K562 (cell line): ENCODE measurements at regions not wholly inside any gene's neighbourhood (a gene's known extent, or its start where the extent isn't known, plus 50 kb on each side); places are given as distances from the start of the nearest gene placed in this dataset.

ENCODE experiments used
- ATAC-seq: fragments of 200-7000 bp; cut with Tn5 transposase; 3 replicates; pipeline ENCODE4 v1.9.1; 2020; ENCODE audit warnings: moderate library complexity
- BruUV-seq: library from RNA; stranded (reverse); fragments of 400-500 nt; replicated peaks from 2 replicates; lab custom pipeline; 2021; lab: Mats Ljungman, UMichigan
- CTCF ChIA-PET: fragments of 300-600 bp; formaldehyde crosslinking; extraction: SDS; loops from one replicate; lab custom pipeline; 2021; ENCODE audit warnings: low intra/inter-chr PET ratio; lab: Yijun Ruan, JAX
- POLR2A ChIA-PET: fragments of 300-600, 350-650 bp; sonication (Branson Sonifier 250); formaldehyde crosslinking; extraction: SDS; loops from one replicate; lab custom pipeline; 2021; ENCODE audit warnings: antibody characterized with exemption, inconsistent platforms; lab: Yijun Ruan, JAX
- DNase-seq, 4 experiments: peaks; one replicate each; pipeline versions ENCODE4 v3.0.0 to v3.0.0-alpha.2; 2011 to 2018; ENCODE audit warnings: low spot score in 3 of 4, mixed read lengths in 3 of 4; ENCODE audit errors: extremely low read depth in 1 of 4
- FAIRE-seq: peaks from 2 replicates; lab custom pipeline; 2011; peaks lifted over from hg19 to GRCh38; lab: Jason Lieb, UNC
- H2AFZ ChIP-seq: 2 replicates; pipeline ENCODE4 v1.6.0; 2011; ENCODE audit warnings: low read depth, low read length, control low read depth, inconsistent platforms
- H3K27ac ChIP-seq: fragments of 200-600 bp; 3 replicates; pipeline ENCODE4 v1.8.0; 2011; ENCODE audit warnings: low read depth, mild to moderate bottlenecking, control low read depth, inconsistent platforms, low read length, moderate library complexity, mixed read lengths; ENCODE audit errors: extremely low read depth
- H3K27me3 ChIP-seq, 2 experiments: fragments of 300-600 bp in 1 of 2; 2 replicates in 1 of 2; 3 replicates in 1 of 2; pipeline versions ENCODE4 v1.6.0 to v1.8.0; 2011; ENCODE audit warnings: inconsistent platforms in 2 of 2, low read length in 2 of 2, mild to moderate bottlenecking in 1 of 2, mixed read lengths in 1 of 2, moderate library complexity in 1 of 2; ENCODE audit not compliant: control insufficient read depth in 2 of 2, insufficient read depth in 2 of 2
- H3K36me3 ChIP-seq: fragments of 300-600 bp; 3 replicates; pipeline ENCODE4 v1.8.0; 2011; ENCODE audit warnings: mild to moderate bottlenecking, low read length, inconsistent platforms; ENCODE audit not compliant: control insufficient read depth, insufficient read depth
- H3K4me1 ChIP-seq, 2 experiments: fragments of 200-600 bp in 1 of 2; replicated peaks in 1 of 2; 2 replicates in 1 of 2; 3 replicates in 1 of 2; pipeline versions ENCODE4 v1.5.1 to v1.8.0; 2011; ENCODE audit warnings: inconsistent platforms in 2 of 2, low read length in 2 of 2, mild to moderate bottlenecking in 1 of 2, mixed read lengths in 1 of 2, moderate library complexity in 1 of 2; ENCODE audit not compliant: control insufficient read depth in 2 of 2, insufficient read depth in 2 of 2
- H3K4me2 ChIP-seq: 2 replicates; pipeline ENCODE4 v1.6.1; 2011; ENCODE audit warnings: low read length, control low read depth, inconsistent platforms, mixed read lengths; ENCODE audit not compliant: insufficient read depth
- H3K4me3 ChIP-seq: fragments of 200-600 bp; sonication (generic), shearing (Covaris generic); 2 replicates; pipeline ENCODE4 v1.5.1; 2016; ENCODE audit warnings: control low read depth, inconsistent platforms
- H3K79me2 ChIP-seq: fragments of 200-600 bp; 3 replicates; pipeline ENCODE4 v1.8.0; 2011; ENCODE audit warnings: low read length, inconsistent platforms; ENCODE audit not compliant: control insufficient read depth, insufficient read depth
- H3K9ac ChIP-seq, 2 experiments: 2 replicates each; pipeline versions ENCODE4 v1.6.0 to v1.6.1; 2011; ENCODE audit warnings: low read depth in 2 of 2, low read length in 2 of 2, control low read depth in 1 of 2, inconsistent platforms in 1 of 2, mild to moderate bottlenecking in 1 of 2, mixed read lengths in 1 of 2; ENCODE audit not compliant: insufficient read depth in 1 of 2
- H3K9me1 ChIP-seq: one replicate; pipeline ENCODE4 v1.6.0; 2011; ENCODE audit warnings: inconsistent platforms, mild to moderate bottlenecking, low read length, moderate library complexity; ENCODE audit not compliant: control insufficient read depth, insufficient read depth
- H3K9me3 ChIP-seq: replicated peaks from 2 replicates; pipeline ENCODE4 v1.5.1; 2011; ENCODE audit warnings: low read depth, low read length, inconsistent platforms; ENCODE audit not compliant: control insufficient read depth, insufficient read depth
- H4K20me1 ChIP-seq: replicated peaks from 2 replicates; pipeline ENCODE4 v1.6.1; 2011; ENCODE audit warnings: low read length, inconsistent platforms, mixed read lengths; ENCODE audit not compliant: control insufficient read depth, insufficient read depth
- CTCFL ChIP-seq: IDR thresholded peaks from 2 replicates; pipeline ENCODE4 v1.6.1; 2011; ENCODE audit warnings: borderline replicate concordance, low read depth, mild to moderate bottlenecking, moderate library complexity, low read length; ENCODE audit not compliant: insufficient read depth, poor library complexity, severe bottlenecking
- EGR1 ChIP-seq: fragments of 450-650 bp; conservative IDR thresholded peaks from 2 replicates; pipeline ENCODE4 v1.6.1; 2017; ENCODE audit warnings: mild to moderate bottlenecking
- MAFG ChIP-seq: fragments of 450-650 bp; conservative IDR thresholded peaks from 2 replicates; pipeline ENCODE4 v1.6.1; 2016; ENCODE audit warnings: missing genetic modification characterization, missing compliant biosample characterization
- RBM15 ChIP-seq: fragments of 200-400 bp; formaldehyde crosslinking; IDR thresholded peaks from 2 replicates; pipeline ENCODE4 v1.6.1; 2018; ENCODE audit warnings: mild to moderate bottlenecking, low read length, moderate library complexity; ENCODE audit not compliant: insufficient read depth
- REST ChIP-seq, 2 experiments: fragments of 450-650 bp; formaldehyde crosslinking in 1 of 2; IDR thresholded peaks; 2 replicates each; pipeline versions ENCODE4 v1.4.0 to v1.6.1; 2014 to 2020; ENCODE audit warnings: mild to moderate bottlenecking in 2 of 2, borderline replicate concordance in 1 of 2, low read depth in 1 of 2
- SMARCB1 ChIP-seq: IDR thresholded peaks from 2 replicates; pipeline ENCODE4 v1.6.1; 2011; ENCODE audit warnings: improper control_type of control experiment, low read depth; ENCODE audit not compliant: insufficient read length
- THRAP3 ChIP-seq: fragments of 450-650 bp; IDR thresholded peaks from 2 replicates; pipeline ENCODE4 v1.6.1; 2016; ENCODE audit warnings: mild to moderate bottlenecking, inconsistent platforms, borderline replicate concordance
- ZC3H11A ChIP-seq: IDR thresholded peaks from 2 replicates; pipeline ENCODE4 v1.6.1; 2012; ENCODE audit warnings: low read depth, low read length, improper control_type of control experiment
- ZNF124 ChIP-seq: sonication (generic); formaldehyde crosslinking; IDR thresholded peaks from 2 replicates; pipeline ENCODE4 v1.8.1; 2022; ENCODE audit warnings: missing genetic modification reagents
- ZNF316 ChIP-seq: fragments of 450-650 bp; IDR thresholded peaks from 2 replicates; pipeline ENCODE4 v1.6.1; 2016
- in situ Hi-C: fragments of 300-500 bp; cut with MboI; formaldehyde crosslinking; loops from 4 replicates; pipeline ENCODE4 v1.15.0; 2018; ENCODE audit warnings: inconsistent platforms, mixed read lengths
- intact Hi-C: fragments of 100-400 bp; cut with micrococcal nuclease; formaldehyde crosslinking; loops from 2 replicates; pipeline ENCODE4 v1.14.2; 2022

DNA sequence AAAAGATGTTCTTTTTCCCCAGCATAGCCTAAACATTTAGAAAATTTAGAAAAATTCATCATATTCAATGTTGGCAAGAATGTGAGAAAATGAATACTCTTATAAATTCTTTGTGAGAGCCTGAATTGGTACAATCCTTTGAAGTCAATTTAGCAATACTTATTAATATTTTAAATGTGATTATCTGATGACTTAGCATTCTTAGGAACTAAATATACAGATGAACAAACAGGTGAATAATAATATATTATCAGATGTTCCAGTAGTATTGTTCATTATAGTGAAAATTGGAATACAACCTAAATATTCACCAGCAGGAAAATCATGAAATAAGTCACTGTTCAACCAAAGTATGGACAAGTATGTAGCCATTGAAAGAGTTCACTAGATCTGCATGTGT lies 55.5 kb upstream of the MEIS1 start:
- H3K9me1 ChIP-seq: no peaks in the 10 kb centered on the region
- H3K9me3 ChIP-seq: no peaks in the 10 kb centered on the region
- ChIA-PET POLR2A (no interaction called here), CTCF (no interaction called here)
- H3K79me2 ChIP-seq: no peaks in the 10 kb centered on the region
- no peak overlapping the region for H3K9ac ChIP-seq
- H3K4me2 ChIP-seq: no peak overlapping the region
- intact Hi-C loops: no loop called here
- ATAC-seq: no peak
- no peak for FAIRE-seq
- H3K4me1 ChIP-seq: no peaks in the 10 kb centered on the region
- H4K20me1 ChIP-seq: no peaks in the 10 kb centered on the region
- peaks cover 6 to 11% of the 10 kb centered on the region in 2 experiments; a peak in 3 of 5 replicates for H3K27me3 ChIP-seq
- H3K27ac ChIP-seq: no peak overlapping the region
- in situ Hi-C loops: no loop called here
- BruUV-seq: no TSS peak
- H3K4me3 ChIP-seq: no peak overlapping the region
- H2AFZ ChIP-seq: no peak overlapping the region
- no peak for DNase-seq
- H3K36me3 ChIP-seq: no peaks in the 10 kb centered on the region
- no peak for TF ChIP-seq EGR1
- TF ChIP-seq ZNF124 (CRISPR knock-in tag): no peak
- no peak for TF ChIP-seq ZC3H11A
- TF ChIP-seq CTCFL: no peak
- no peak for TF ChIP-seq RBM15
- no peak for TF ChIP-seq REST (IDR thresholded peaks at IDR 0.05; ENCODE audit: borderline replicate concordance)
- TF ChIP-seq REST (CRISPR knock-in tag; IDR thresholded peaks at IDR 0.05; ENCODE audit: low read depth): no peak
- TF ChIP-seq THRAP3: no peak
- peak; percentile 66 for TF ChIP-seq ZNF316
- no peak for TF ChIP-seq SMARCB1
- peak; percentile 29; the same call in 1 of the 2 replicates for TF ChIP-seq MAFG (tag)
